ENCODE measurements at regions not wholly inside any gene's neighbourhood (a gene's known extent, or its start where the extent isn't known, plus 50 kb on each side); places are given as distances from the start of the nearest gene placed in this dataset.

GRCh38 chr18:72601944-72602343, 57.8 kb upstream of the CBLN2 start:
- WGBS (ENCODE audit: extremely low coverage, insufficient read length, low lambda C conversion rate), result no CpG with 5 or more reads among the region's 6 CpGs
- no peak overlapping the region for H2BK15ac ChIP-seq (ENCODE audit: low read depth, low read length)
- no peaks in the 10 kb centered on the region for H3K23me2 ChIP-seq (ENCODE audit: insufficient read length, low read depth, low read length, poor library complexity, severe bottlenecking)
- H2BK120ac ChIP-seq (ENCODE audit: low read depth, low read length, poor library complexity, severe bottlenecking), result no peak overlapping the region
- H3K23ac ChIP-seq (ENCODE audit: insufficient read length, low read depth, low read length), result no peak overlapping the region
- H4K91ac ChIP-seq (ENCODE audit: insufficient read length, low read depth, low read length), result no peak overlapping the region
- no peaks in the 10 kb centered on the region for H3K4me1 ChIP-seq (ENCODE audit: insufficient read depth, low read length)
- H3K36me3 Mint-ChIP-seq (ENCODE audit: insufficient read depth in 1 of 3, low read depth in 3 of 3), result no peaks in the 10 kb centered on the region; a peak in 2 of 7 replicates
- no peak overlapping the region for H3K56ac ChIP-seq (ENCODE audit: insufficient read length, low read depth, low read length)
- no peaks in the 10 kb centered on the region for H4K20me1 ChIP-seq (ENCODE audit: control insufficient read depth, insufficient read depth, insufficient read length)
- H3K27ac ChIP-seq (ENCODE audit: insufficient read length, low read depth, low read length), result no peak overlapping the region
- H2BK5ac ChIP-seq (ENCODE audit: insufficient read length, low read length), result no peak overlapping the region
- no peak overlapping the region for H3K9ac ChIP-seq (ENCODE audit: extremely low read depth, insufficient read length, low read length)
- no peaks in the 10 kb centered on the region for H3K27me3 Mint-ChIP-seq (ENCODE audit: low read depth)
- H3K9me3 Mint-ChIP-seq, result peaks cover 0 to 3% of the 10 kb centered on the region in 2 experiments; a peak in 1 of 5 replicates
- H3K4me1 Mint-ChIP-seq, result peaks cover 0 to under 1% of the 10 kb centered on the region in 2 experiments; a peak in 1 of 4 replicates
- H3K4me3 Mint-ChIP-seq, result no peak overlapping the region
- H3K27ac Mint-ChIP-seq, result no peak overlapping the region; a peak in 1 of 7 replicates
- no peak overlapping the region for H3T11ph ChIP-seq (ENCODE audit: low read length)
- no peaks in the 10 kb centered on the region for H3K9me3 ChIP-seq (ENCODE audit: control insufficient read depth, low read depth, low read length)
- no peaks in the 10 kb centered on the region for H3K79me2 ChIP-seq (ENCODE audit: insufficient read depth, low read length)
- no peak overlapping the region for H2BK20ac ChIP-seq (ENCODE audit: low read depth, low read length, poor library complexity, severe bottlenecking)
- no peak overlapping the region for H3K14ac ChIP-seq (ENCODE audit: insufficient read depth, low read length)
- H4K5ac ChIP-seq (ENCODE audit: insufficient read length, low read depth, low read length), result no peak overlapping the region
- DNase-seq, result no peak
- no peaks in the 10 kb centered on the region for H3K79me1 ChIP-seq (ENCODE audit: insufficient read depth, low read depth, low read length, poor library complexity, severe bottlenecking)
- no peak overlapping the region for H3K4ac ChIP-seq (ENCODE audit: low read depth, low read length)
- no peak overlapping the region for H2AK5ac ChIP-seq (ENCODE audit: insufficient read length, low read length)
- H4K8ac ChIP-seq (replicated peaks; ENCODE audit: insufficient read length, low read depth, low read length), result no peak overlapping the region
- no peaks in the 10 kb centered on the region for H3K27me3 ChIP-seq (ENCODE audit: insufficient read depth, low read length)
- H2AFZ ChIP-seq (ENCODE audit: low read length), result no peak overlapping the region
- no peak overlapping the region for H3K18ac ChIP-seq (ENCODE audit: insufficient read length, low read depth, low read length)
- H3K4me2 ChIP-seq (ENCODE audit: insufficient read depth, insufficient read length, low read length), result no peak overlapping the region
- no peak overlapping the region for H2BK12ac ChIP-seq (ENCODE audit: insufficient read length, low read depth, low read length)
- TF ChIP-seq, protein P1, sequence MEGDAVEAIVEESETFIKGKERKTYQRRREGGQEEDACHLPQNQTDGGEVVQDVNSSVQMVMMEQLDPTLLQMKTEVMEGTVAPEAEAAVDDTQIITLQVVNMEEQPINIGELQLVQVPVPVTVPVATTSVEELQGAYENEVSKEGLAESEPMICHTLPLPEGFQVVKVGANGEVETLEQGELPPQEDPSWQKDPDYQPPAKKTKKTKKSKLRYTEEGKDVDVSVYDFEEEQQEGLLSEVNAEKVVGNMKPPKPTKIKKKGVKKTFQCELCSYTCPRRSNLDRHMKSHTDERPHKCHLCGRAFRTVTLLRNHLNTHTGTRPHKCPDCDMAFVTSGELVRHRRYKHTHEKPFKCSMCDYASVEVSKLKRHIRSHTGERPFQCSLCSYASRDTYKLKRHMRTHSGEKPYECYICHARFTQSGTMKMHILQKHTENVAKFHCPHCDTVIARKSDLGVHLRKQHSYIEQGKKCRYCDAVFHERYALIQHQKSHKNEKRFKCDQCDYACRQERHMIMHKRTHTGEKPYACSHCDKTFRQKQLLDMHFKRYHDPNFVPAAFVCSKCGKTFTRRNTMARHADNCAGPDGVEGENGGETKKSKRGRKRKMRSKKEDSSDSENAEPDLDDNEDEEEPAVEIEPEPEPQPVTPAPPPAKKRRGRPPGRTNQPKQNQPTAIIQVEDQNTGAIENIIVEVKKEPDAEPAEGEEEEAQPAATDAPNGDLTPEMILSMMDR (conservative IDR thresholded peaks at IDR 0.05), result no peak
